Lung (tissue), 11 donors: ENCODE measurements at regions not wholly inside any gene's neighbourhood (a gene's known extent, or its start where the extent isn't known, plus 50 kb on each side); places are given as distances from the start of the nearest gene placed in this dataset.

ENCODE experiments used
- ATAC-seq: fragments of 200-7000 bp; cut with Tn5 transposase; one replicate; pipeline ENCODE4 v1.9.1; 2020; ENCODE audit warnings: moderate number of reproducible peaks; ENCODE audit not compliant: insufficient read depth, low FRiP score
- DNase-seq, 3 donors: peaks; one replicate each; pipeline ENCODE4 v3.0.0-alpha.2; 2013 to 2017
- H3K27ac ChIP-seq, 2 donors: one replicate each; pipeline ENCODE4 v1.5.1; 2013; ENCODE audit warnings: mild to moderate bottlenecking in 2 of 2, moderate library complexity in 2 of 2, control low read depth in 1 of 2, inconsistent platforms in 1 of 2, low read depth in 1 of 2, low read length in 1 of 2
- H3K27me3 ChIP-seq, 3 donors: one replicate each; pipeline ENCODE4 v1.5.1; 2013; ENCODE audit warnings: low read length in 2 of 3; ENCODE audit not compliant: control insufficient read depth in 3 of 3, insufficient read depth in 3 of 3
- H3K36me3 ChIP-seq, 4 donors: one replicate each; pipeline ENCODE4 v1.5.1; 2013; ENCODE audit warnings: low read length in 4 of 4, mild to moderate bottlenecking in 1 of 4, moderate library complexity in 1 of 4; ENCODE audit not compliant: control insufficient read depth in 4 of 4, insufficient read depth in 4 of 4
- H3K4me1 ChIP-seq, 5 donors: one replicate each; pipeline ENCODE4 v1.5.1; 2013; ENCODE audit warnings: low read length in 5 of 5, mild to moderate bottlenecking in 2 of 5, moderate library complexity in 1 of 5; ENCODE audit not compliant: control insufficient read depth in 5 of 5, insufficient read depth in 5 of 5
- H3K4me3 ChIP-seq: one replicate; pipeline ENCODE4 v1.5.1; 2013; ENCODE audit warnings: mild to moderate bottlenecking, control low read depth, moderate library complexity
- H3K9ac ChIP-seq, 2 donors: one replicate each; pipeline ENCODE4 v1.5.1; 2013; ENCODE audit warnings: low read length in 2 of 2, control low read depth in 1 of 2; ENCODE audit not compliant: insufficient read depth in 1 of 2
- H3K9me3 ChIP-seq, 4 donors: one replicate each; pipeline ENCODE4 v1.5.1; 2013; ENCODE audit warnings: low read length in 3 of 4, mild to moderate bottlenecking in 1 of 4, moderate library complexity in 1 of 4; ENCODE audit not compliant: control insufficient read depth in 4 of 4, insufficient read depth in 3 of 4
- CTCF ChIP-seq: IDR thresholded peaks from 2 replicates; pipeline ENCODE4 v1.5.1; 2012; ENCODE audit warnings: mild to moderate bottlenecking; ENCODE audit errors: control extremely low read depth, extremely low read depth
- WGBS, 2 donors: extraction: QIAGEN DNeasy Blood & Tissue Kit; methylation state at CpG; one replicate each; pipeline ENCODE4 v1.1.7; 2013; 5-methylcytosine and 5-hydroxymethylcytosine counted together
- donor health status: control.
- donor health status: control.
- donor health status: Bipolar disorder and iron deficiency.
- donor health status: healthy.
- donor health status: DM: yes; HTN: yes; CAD: no.

GRCh38 chr2:145755019-145755837, 1235.3 kb upstream of the ZEB2 start:
- no peaks in the 10 kb centered on the region for H3K36me3 ChIP-seq
- WGBS, 2 donors = 90 to 94% methylated on average over 6 of the region's 6 CpGs
- peaks cover 2 to 58% (median 18%) of the 10 kb centered on the region in 5 donors for H3K4me1 ChIP-seq
- DNase-seq = no peak
- no peak for ATAC-seq
- no peak overlapping the region for H3K9ac ChIP-seq
- no peak overlapping the region for H3K27ac ChIP-seq
- TF ChIP-seq CTCF = no peak
- H3K4me3 ChIP-seq = no peak overlapping the region
- no peaks in the 10 kb centered on the region for H3K9me3 ChIP-seq
- H3K27me3 ChIP-seq = no peaks in the 10 kb centered on the region

DNA sequence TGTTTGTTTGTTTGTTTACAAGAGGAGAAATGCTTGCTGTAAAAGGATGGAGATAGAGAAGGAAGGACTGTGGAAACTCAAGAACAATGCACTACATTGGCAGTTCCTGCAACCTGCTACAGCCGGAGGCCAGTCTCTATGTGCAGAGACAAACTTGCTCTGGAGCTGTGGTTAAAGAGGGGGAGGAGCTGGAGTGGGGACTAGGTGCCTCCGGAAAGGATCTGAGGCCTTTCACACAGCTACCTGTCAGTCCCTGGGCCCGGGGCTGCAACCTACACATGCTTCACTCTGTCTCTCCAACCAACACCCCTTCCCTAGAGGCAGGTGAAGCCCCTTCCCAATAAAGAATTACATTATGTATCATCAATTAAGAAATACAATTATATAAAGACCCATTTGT, 1234.0 kb upstream of the ZEB2 start:
- Histone ChIP-seq H3K27ac (no peak overlapping the region), H3K27me3 (no peaks in the 10 kb centered on the region), H3K9ac (no peak overlapping the region), H3K36me3 (no peaks in the 10 kb centered on the region), H3K9me3 (no peaks in the 10 kb centered on the region), H3K4me3 (no peak overlapping the region), H3K4me1 (peaks cover 5 to 54% (median 18%) of the 10 kb centered on the region in 5 donors)
- TF ChIP-seq CTCF = no peak
- DNase-seq (no peak), ATAC-seq (no peak)
- WGBS, 2 donors = 24 to 54% methylated on average over 3 of the region's 3 CpGs

DNA sequence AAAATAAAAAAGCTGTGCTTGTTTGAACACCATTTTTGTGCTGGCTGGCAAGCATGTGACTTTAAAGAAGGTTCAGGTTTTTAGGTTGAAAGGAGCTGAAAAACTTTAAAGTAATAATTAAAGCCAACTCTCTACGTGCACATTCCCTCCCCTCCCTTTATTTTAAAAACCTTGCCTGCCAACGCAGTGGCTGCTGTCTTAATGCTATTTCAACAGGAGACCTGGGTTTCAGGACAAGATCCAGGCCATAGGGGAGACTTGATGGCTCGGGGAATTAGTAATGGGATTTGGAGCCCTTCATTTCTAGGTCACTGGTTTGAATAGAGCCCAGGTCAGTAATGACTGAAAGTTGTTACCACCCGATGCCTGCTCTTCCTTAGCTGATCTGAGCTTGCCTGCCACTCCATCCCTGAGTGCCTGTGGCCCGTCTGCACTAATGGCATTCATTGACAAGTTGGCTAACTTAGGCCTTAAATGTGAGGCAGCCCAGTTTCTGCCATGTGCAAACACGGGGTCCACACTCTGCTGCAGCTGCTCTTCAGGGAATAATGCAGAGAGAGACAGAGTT, 1233.2 kb upstream of the ZEB2 start:
- H3K27me3 ChIP-seq = no peaks in the 10 kb centered on the region
- ATAC-seq (no peak), DNase-seq (no peak)
- H3K9ac ChIP-seq = peak overlapping the region in 1 of 2 donors; percentile 87
- H3K4me3 ChIP-seq = no peak overlapping the region
- H3K9me3 ChIP-seq = no peaks in the 10 kb centered on the region
- TF ChIP-seq CTCF = no peak
- 74 to 88% methylated on average over 6 of the region's 6 CpGs for WGBS, 2 donors
- H3K36me3 ChIP-seq = no peaks in the 10 kb centered on the region
- H3K4me1 ChIP-seq = peaks cover 5 to 54% (median 18%) of the 10 kb centered on the region in 5 donors
- peak overlapping the region in 1 of 2 donors; percentile 4 for H3K27ac ChIP-seq
